A673 (cell line): ENCODE measurements at regions not wholly inside any gene's neighbourhood (a gene's known extent, or its start where the extent isn't known, plus 50 kb on each side); places are given as distances from the start of the nearest gene placed in this dataset.

Experiments
- CTCF ChIP-seq: fragments of 300-800, 200-600 bp; sonication (generic); conservative IDR thresholded peaks from 2 replicates; pipeline ENCODE4 v1.5.1; 2017; ENCODE audit warnings: low read depth, mild to moderate bottlenecking, antibody characterized with exemption, low read length, moderate library complexity, mixed read lengths
- EZH2 ChIP-seq: fragments of 200-600 bp; sonication (generic); IDR thresholded peaks from 2 replicates; pipeline ENCODE4 v1.6.1; 2017; ENCODE audit warnings: borderline replicate concordance, low read depth, mild to moderate bottlenecking, mixed read lengths, antibody characterized with exemption, low read length; ENCODE audit not compliant: poor library complexity, severe bottlenecking

- no peak for TF ChIP-seq CTCF
- no peak for TF ChIP-seq EZH2
These were observed 127.4 kb upstream of the EGLN3 start for GRCh38 chr14:34078117-34078743.
